ENCODE measurements at regions not wholly inside any gene's neighbourhood (a gene's known extent, or its start where the extent isn't known, plus 50 kb on each side); places are given as distances from the start of the nearest gene placed in this dataset.

DNA sequence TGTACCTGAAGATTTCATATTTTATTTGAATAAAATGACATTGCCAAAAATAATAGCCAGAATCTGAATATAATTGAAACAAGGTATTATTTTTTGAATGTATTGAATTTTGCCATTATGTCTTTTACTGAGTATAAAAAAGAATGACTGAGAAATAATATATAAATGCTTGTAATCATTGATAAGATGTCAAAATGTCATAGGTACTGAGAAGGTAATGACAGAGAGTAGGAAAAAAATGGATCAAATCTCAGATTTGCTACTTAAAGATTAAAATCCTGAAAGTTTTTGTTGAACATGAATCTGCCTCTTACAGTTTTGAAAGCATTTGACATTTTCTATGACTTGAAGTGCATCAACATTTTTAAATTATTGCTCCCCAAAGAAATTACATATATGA lies 1069.9 kb upstream of the ADGRL4 start:
- TF ChIP-seq, protein P1, sequence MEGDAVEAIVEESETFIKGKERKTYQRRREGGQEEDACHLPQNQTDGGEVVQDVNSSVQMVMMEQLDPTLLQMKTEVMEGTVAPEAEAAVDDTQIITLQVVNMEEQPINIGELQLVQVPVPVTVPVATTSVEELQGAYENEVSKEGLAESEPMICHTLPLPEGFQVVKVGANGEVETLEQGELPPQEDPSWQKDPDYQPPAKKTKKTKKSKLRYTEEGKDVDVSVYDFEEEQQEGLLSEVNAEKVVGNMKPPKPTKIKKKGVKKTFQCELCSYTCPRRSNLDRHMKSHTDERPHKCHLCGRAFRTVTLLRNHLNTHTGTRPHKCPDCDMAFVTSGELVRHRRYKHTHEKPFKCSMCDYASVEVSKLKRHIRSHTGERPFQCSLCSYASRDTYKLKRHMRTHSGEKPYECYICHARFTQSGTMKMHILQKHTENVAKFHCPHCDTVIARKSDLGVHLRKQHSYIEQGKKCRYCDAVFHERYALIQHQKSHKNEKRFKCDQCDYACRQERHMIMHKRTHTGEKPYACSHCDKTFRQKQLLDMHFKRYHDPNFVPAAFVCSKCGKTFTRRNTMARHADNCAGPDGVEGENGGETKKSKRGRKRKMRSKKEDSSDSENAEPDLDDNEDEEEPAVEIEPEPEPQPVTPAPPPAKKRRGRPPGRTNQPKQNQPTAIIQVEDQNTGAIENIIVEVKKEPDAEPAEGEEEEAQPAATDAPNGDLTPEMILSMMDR (IDR thresholded peaks at IDR 0.05) = no peak
- TF ChIP-seq EP300 (IDR thresholded peaks at IDR 0.05) (no peak), POLR2A (IDR thresholded peaks at IDR 0.05; ENCODE audit: low read depth) (no peak)
